Right cardiac atrium (tissue), 5 donors: ENCODE measurements at regions not wholly inside any gene's neighbourhood (a gene's known extent, or its start where the extent isn't known, plus 50 kb on each side); places are given as distances from the start of the nearest gene placed in this dataset.
"Not testable (repeated sequence)": the region's sequence is repeated elsewhere in the genome, so short reads cannot be mapped to it uniquely, and the experiment has no call there.

ENCODE experiments used
- ATAC-seq, 2 donors: fragments of 200-7000 bp; cut with Tn5 transposase; one replicate each; pipeline versions ENCODE4 v1.8.0 to v1.9.1; 2020; ENCODE audit warnings: moderate library complexity in 2 of 2, mild to moderate bottlenecking in 1 of 2
- DNase-seq, 3 donors: peaks; one replicate each; pipeline ENCODE4 v3.0.0-alpha.2; 2020
- H3K27ac ChIP-seq: one replicate; pipeline ENCODE4 v1.5.1; 2013; ENCODE audit warnings: mild to moderate bottlenecking, low read length, control low read depth, moderate library complexity
- H3K27me3 ChIP-seq: one replicate; pipeline ENCODE4 v1.6.1; 2013; ENCODE audit not compliant: control insufficient read depth, insufficient read depth
- H3K4me1 ChIP-seq: one replicate; pipeline ENCODE4 v1.6.1; 2013; ENCODE audit warnings: low read length; ENCODE audit not compliant: control insufficient read depth, insufficient read depth
- H3K4me3 ChIP-seq: one replicate; pipeline ENCODE4 v1.5.1; 2013; ENCODE audit warnings: low read length, control low read depth
- H3K9me3 ChIP-seq: one replicate; pipeline ENCODE4 v1.6.1; 2013; ENCODE audit warnings: low read length; ENCODE audit not compliant: control insufficient read depth
- WGBS: extraction: QIAGEN DNeasy Blood & Tissue Kit; methylation state at CpG from one replicate; pipeline ENCODE4 v1.1.7; 2013; 5-methylcytosine and 5-hydroxymethylcytosine counted together
- intact Hi-C, 4 donors: fragments of 100-400 bp; cut with DNase I; formaldehyde crosslinking; loops; one replicate each; pipeline versions ENCODE4 v1.11.0 to v1.14.0; 2022 to 2023
- donor health status: healthy with polysubstance abuse.
- donor health status: DM: no; HTN: yes; CAD: no.
- donor health status: DM: no; HTN: no; CAD: no.
- donor health status: DM: no; HTN: yes; CAD: no; lungs with severe emphysema.
- donor health status: DM: yes; HTN: yes; CAD: no.

- DNase-seq, H3K4me3 ChIP-seq, H3K27ac ChIP-seq, intact Hi-C loops, H3K9me3 ChIP-seq, ATAC-seq, H3K27me3 ChIP-seq, H3K4me1 ChIP-seq: not testable (repeated sequence)
- WGBS: 32% methylated on average over 5 of the region's 5 CpGs
These were observed 817.8 kb downstream of the TMEM121 start for GRCh38 chr14:106344065-106344614.

GRCh38 chr14:106344791-106345479 lies 818.6 kb downstream of the TMEM121 start:
- H3K4me1 ChIP-seq, H3K27me3 ChIP-seq, DNase-seq, H3K27ac ChIP-seq, H3K4me3 ChIP-seq, H3K9me3 ChIP-seq, intact Hi-C loops, ATAC-seq: not testable (repeated sequence)
- 62% methylated on average over 5 of the region's 5 CpGs for WGBS

GRCh38 chr14:106346084-106346483 lies 819.7 kb downstream of the TMEM121 start:
- Histone ChIP-seq H3K27ac (no peak overlapping the region), H3K27me3 (no peaks in the 10 kb centered on the region), H3K9me3 (no peaks in the 10 kb centered on the region), H3K4me3 (no peak overlapping the region), H3K4me1 (no peaks in the 10 kb centered on the region)
- intact Hi-C loops: no loop called here
- WGBS: 65% methylated on average over 8 of the region's 8 CpGs
- ATAC-seq (no peak), DNase-seq (no peak)

- Histone ChIP-seq H3K4me3 (no peak overlapping the region), H3K27ac (no peak overlapping the region), H3K9me3 (no peaks in the 10 kb centered on the region), H3K27me3 (no peaks in the 10 kb centered on the region), H3K4me1 (no peaks in the 10 kb centered on the region)
- DNase-seq (no peak), ATAC-seq (no peak)
- intact Hi-C loops: no loop called here
- WGBS: 84% methylated on average over 4 of the region's 4 CpGs
These were observed 820.3 kb downstream of the TMEM121 start for GRCh38 chr14:106346534-106347290.

GRCh38 chr14:106347291-106347778 lies 821.0 kb downstream of the TMEM121 start:
- no peak for ATAC-seq
- H3K27me3 ChIP-seq: no peaks in the 10 kb centered on the region
- DNase-seq: no peak
- WGBS: 58% methylated on average over 4 of the region's 4 CpGs
- no peak overlapping the region for H3K4me3 ChIP-seq
- H3K9me3 ChIP-seq: no peaks in the 10 kb centered on the region
- intact Hi-C loops: no loop called here
- H3K27ac ChIP-seq: no peak overlapping the region
- H3K4me1 ChIP-seq: no peaks in the 10 kb centered on the region

GRCh38 chr14:106347890-106348755 lies 821.7 kb downstream of the TMEM121 start:
- no peaks in the 10 kb centered on the region for H3K4me1 ChIP-seq
- no peaks in the 10 kb centered on the region for H3K27me3 ChIP-seq
- DNase-seq: no peak
- WGBS: 48% methylated on average over 8 of the region's 8 CpGs
- H3K9me3 ChIP-seq: no peaks in the 10 kb centered on the region
- no peak for ATAC-seq
- intact Hi-C loops: no loop called here
- no peak overlapping the region for H3K4me3 ChIP-seq
- H3K27ac ChIP-seq: no peak overlapping the region

- H3K27ac ChIP-seq, intact Hi-C loops, H3K4me1 ChIP-seq, H3K9me3 ChIP-seq, H3K4me3 ChIP-seq, ATAC-seq, H3K27me3 ChIP-seq: not testable (repeated sequence)
- WGBS: 40% methylated on average over 11 of the region's 18 CpGs
- peak in 2 of 3 donors; percentile 49 to 64 for DNase-seq
These were observed 822.6 kb downstream of the TMEM121 start for GRCh38 chr14:106348873-106349540.

GRCh38 chr14:106349678-106350457 lies 823.5 kb downstream of the TMEM121 start:
- ATAC-seq, H3K4me3 ChIP-seq, H3K27ac ChIP-seq, H3K4me1 ChIP-seq, H3K27me3 ChIP-seq, intact Hi-C loops, H3K9me3 ChIP-seq, DNase-seq: not testable (repeated sequence)
- 78% methylated on average over 7 of the region's 7 CpGs for WGBS

- H3K4me1 ChIP-seq, H3K27me3 ChIP-seq, H3K4me3 ChIP-seq, DNase-seq, H3K27ac ChIP-seq, ATAC-seq, H3K9me3 ChIP-seq, intact Hi-C loops: not testable (repeated sequence)
- 30% methylated on average over 6 of the region's 8 CpGs for WGBS
These were observed 828.8 kb downstream of the TMEM121 start for GRCh38 chr14:106355007-106355791.
